ENCODE measurements at regions not wholly inside any gene's neighbourhood (a gene's known extent, or its start where the extent isn't known, plus 50 kb on each side); places are given as distances from the start of the nearest gene placed in this dataset.

DNA sequence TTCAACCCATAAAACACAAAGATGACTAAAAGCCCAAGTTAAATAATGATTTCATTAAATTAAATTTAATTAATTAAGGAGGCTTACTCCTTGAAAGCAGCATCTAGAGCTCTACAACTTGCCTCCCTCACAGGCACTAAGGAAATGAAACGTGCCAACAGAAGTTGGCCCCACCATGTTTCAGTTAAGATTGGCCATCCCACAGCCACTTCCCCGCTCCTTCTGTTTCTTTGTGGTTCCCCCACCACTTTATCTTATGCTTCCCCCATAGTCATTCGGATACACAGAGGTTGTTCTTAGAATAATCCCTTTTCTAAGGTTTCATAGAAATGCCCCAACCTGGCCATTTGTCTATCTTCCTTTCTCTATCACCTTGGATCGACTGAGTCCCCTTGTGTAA is 101.6 kb upstream of the RIOK3 start:
- no peak for TF ChIP-seq CTCF (IDR thresholded peaks at IDR 0.05)
- Mint-ChIP-seq H3K36me3 (ENCODE audit: low read depth) (peaks cover 55% of the 10 kb centered on the region), H3K4me3 (no peak overlapping the region), H3K27me3 (ENCODE audit: low read depth, poor library complexity) (peaks cover 9% of the 10 kb centered on the region), H3K4me1 (peaks cover 45% of the 10 kb centered on the region), H3K9me3 (peaks cover 25% of the 10 kb centered on the region), H3K27ac (no peak overlapping the region)
- no peak for DNase-seq

GRCh38 chr18:23352042-23352441 is 101.0 kb upstream of the RIOK3 start:
- Mint-ChIP-seq H3K9me3 (peaks cover 25% of the 10 kb centered on the region), H3K27ac (no peak overlapping the region), H3K36me3 (ENCODE audit: low read depth) (peaks cover 54% of the 10 kb centered on the region), H3K4me1 (peaks cover 50% of the 10 kb centered on the region), H3K27me3 (ENCODE audit: low read depth, poor library complexity) (peaks cover 12% of the 10 kb centered on the region), H3K4me3 (no peak overlapping the region)
- no peak for TF ChIP-seq CTCF (IDR thresholded peaks at IDR 0.05)
- no peak for DNase-seq

GRCh38 chr18:23353459-23353858 is 99.6 kb upstream of the RIOK3 start:
- H3K9me3 Mint-ChIP-seq = peaks cover 25% of the 10 kb centered on the region

DNA sequence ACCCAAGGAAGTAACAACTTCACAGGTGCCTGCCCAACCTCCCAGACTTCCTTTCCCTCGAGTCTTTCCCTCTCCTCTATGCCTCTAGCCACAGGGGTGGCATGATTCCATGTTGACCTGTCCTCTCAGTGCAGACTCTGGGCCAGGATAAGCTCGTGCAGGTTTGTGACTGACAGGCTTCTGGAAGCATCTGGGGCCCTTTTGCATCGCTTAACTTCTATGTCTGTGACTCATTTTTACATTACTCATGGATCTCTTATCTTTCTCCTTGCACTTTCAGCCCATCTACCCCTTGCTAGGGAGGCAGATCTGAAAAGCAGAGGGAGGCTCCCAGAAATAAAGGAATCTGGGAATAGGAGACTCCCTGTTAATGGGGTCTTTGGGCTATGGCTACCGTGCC is 98.5 kb upstream of the RIOK3 start:
- Mint-ChIP-seq H3K27me3 (ENCODE audit: low read depth, poor library complexity) (peaks cover 9% of the 10 kb centered on the region), H3K4me1 (peaks cover 57% of the 10 kb centered on the region), H3K4me3 (no peak overlapping the region), H3K9me3 (peaks cover 20% of the 10 kb centered on the region), H3K36me3 (ENCODE audit: low read depth) (peaks cover 47% of the 10 kb centered on the region), H3K27ac (no peak overlapping the region)
- no peak for TF ChIP-seq CTCF (IDR thresholded peaks at IDR 0.05)
- no peak for DNase-seq

More at GRCh38 chr18:23353459-23353858, 99.6 kb upstream of the RIOK3 start:
- Mint-ChIP-seq H3K27ac (no peak overlapping the region), H3K36me3 (ENCODE audit: low read depth) (peaks cover 50% of the 10 kb centered on the region), H3K27me3 (ENCODE audit: low read depth, poor library complexity) (peaks cover 9% of the 10 kb centered on the region), H3K4me3 (no peak overlapping the region), H3K4me1 (peaks cover 53% of the 10 kb centered on the region)
- no peak for TF ChIP-seq CTCF (IDR thresholded peaks at IDR 0.05)
- no peak for DNase-seq

GRCh38 chr18:23355206-23355605 is 97.9 kb upstream of the RIOK3 start:
- H3K4me3 Mint-ChIP-seq = no peak overlapping the region
- H3K9me3 Mint-ChIP-seq = peaks cover 20% of the 10 kb centered on the region
- H3K27ac Mint-ChIP-seq = no peak overlapping the region
- no peak for DNase-seq
- no peak for TF ChIP-seq CTCF (IDR thresholded peaks at IDR 0.05)
- H3K27me3 Mint-ChIP-seq (ENCODE audit: low read depth, poor library complexity) = peaks cover 9% of the 10 kb centered on the region
- peaks cover 47% of the 10 kb centered on the region for H3K36me3 Mint-ChIP-seq (ENCODE audit: low read depth)
- H3K4me1 Mint-ChIP-seq = peaks cover 57% of the 10 kb centered on the region

DNA sequence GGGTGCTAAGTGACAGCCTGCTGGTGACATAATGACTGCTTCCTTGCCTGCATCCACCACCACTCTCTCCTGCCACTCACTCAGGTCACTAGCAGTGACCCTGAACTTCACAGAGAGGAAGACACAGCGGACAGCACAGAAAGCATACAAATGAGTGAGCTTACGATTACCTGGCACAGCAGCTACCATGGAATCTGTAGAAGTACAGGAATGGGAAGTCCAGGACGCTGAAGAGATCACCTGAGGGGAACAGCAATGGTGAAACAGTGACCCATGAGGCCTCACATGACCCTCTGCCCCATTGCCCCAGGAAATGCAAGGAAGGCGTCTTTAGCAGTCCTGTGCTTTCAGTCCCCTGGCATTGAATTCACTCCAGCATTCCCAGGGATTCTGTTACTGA is 96.7 kb upstream of the RIOK3 start:
- peaks cover 42% of the 10 kb centered on the region for H3K36me3 Mint-ChIP-seq (ENCODE audit: low read depth)
- no peak overlapping the region for H3K4me3 Mint-ChIP-seq
- peaks cover 57% of the 10 kb centered on the region for H3K4me1 Mint-ChIP-seq
- peaks cover 23% of the 10 kb centered on the region for H3K9me3 Mint-ChIP-seq
- H3K27me3 Mint-ChIP-seq (ENCODE audit: low read depth, poor library complexity) = peaks cover 9% of the 10 kb centered on the region
- TF ChIP-seq CTCF (IDR thresholded peaks at IDR 0.05) = no peak
- H3K27ac Mint-ChIP-seq = no peak overlapping the region
- DNase-seq = no peak

All from nephron progenitor cell (in vitro differentiated cells).